ENCODE measurements at regions not wholly inside any gene's neighbourhood (a gene's known extent, or its start where the extent isn't known, plus 50 kb on each side); places are given as distances from the start of the nearest gene placed in this dataset.

DNA sequence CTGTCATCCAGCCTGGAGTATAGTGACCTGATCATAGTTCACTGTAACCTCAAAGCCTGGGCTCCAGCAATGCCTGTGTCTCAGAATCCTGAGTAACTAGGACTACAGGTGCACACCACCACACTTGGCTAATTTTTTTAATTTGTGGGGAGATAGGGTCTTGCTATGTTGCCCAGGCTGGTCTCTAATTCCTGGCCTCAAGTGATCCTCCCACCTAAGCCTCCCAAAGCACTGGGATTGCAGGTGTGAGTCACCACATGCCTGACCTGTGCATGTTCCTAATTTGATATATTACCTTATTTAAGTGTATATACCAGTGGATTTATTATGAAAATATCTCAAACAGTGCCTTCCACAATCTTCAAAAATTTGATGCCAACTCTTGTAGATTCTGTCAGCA lies 123.6 kb upstream of the XIRP2 start:
- TF ChIP-seq POLR2A (IDR thresholded peaks at IDR 0.05; ENCODE audit: low read length) (no peak), GATA1 (IDR thresholded peaks at IDR 0.05; ENCODE audit: low read depth, low read length) (no peak)
